ENCODE measurements at regions not wholly inside any gene's neighbourhood (a gene's known extent, or its start where the extent isn't known, plus 50 kb on each side); places are given as distances from the start of the nearest gene placed in this dataset.

- Histone ChIP-seq H3K36me3 (ENCODE audit: control insufficient read depth in 2 of 3, insufficient read depth in 3 of 3, low read length in 3 of 3) (no peaks in the 10 kb centered on the region), H3K4me1 (ENCODE audit: control insufficient read depth in 2 of 3, insufficient read depth in 2 of 3, low read depth in 1 of 3, low read length in 3 of 3) (no peaks in the 10 kb centered on the region), H3K27ac (ENCODE audit: low read depth in 2 of 2, low read length in 2 of 2) (no peak overlapping the region), H3K9me3 (ENCODE audit: control insufficient read depth in 2 of 3, insufficient read depth in 1 of 3, low read length in 3 of 3) (no peaks in the 10 kb centered on the region), H3K4me3 (ENCODE audit: low read length in 3 of 3) (no peak overlapping the region), H3K9ac (ENCODE audit: low read length in 3 of 3) (no peak overlapping the region), H3K27me3 (ENCODE audit: control insufficient read depth, insufficient read depth, low read length) (no peaks in the 10 kb centered on the region)
- FAIRE-seq = no peak
- TF ChIP-seq CTCF (IDR thresholded peaks at IDR 0.05; ENCODE audit: borderline replicate concordance, extremely low read depth, insufficient read depth) = no peak
- no peak for DNase-seq
- intact Hi-C loops (cut with DNase I) = no loop called here
Observed at GRCh38 chr2:116074161-116074560, 1631.7 kb downstream of the DPP10 start.

GRCh38 chr2:116088236-116088635, 1645.8 kb downstream of the DPP10 start:
- intact Hi-C loops (cut with DNase I) = no loop called here
- Histone ChIP-seq H3K27me3 (ENCODE audit: control insufficient read depth, insufficient read depth, low read length) (no peaks in the 10 kb centered on the region), H3K9me3 (ENCODE audit: control insufficient read depth in 2 of 3, insufficient read depth in 1 of 3, low read length in 3 of 3) (no peaks in the 10 kb centered on the region), H3K9ac (ENCODE audit: low read length in 3 of 3) (no peak overlapping the region), H3K27ac (ENCODE audit: low read depth in 2 of 2, low read length in 2 of 2) (no peak overlapping the region), H3K4me1 (ENCODE audit: control insufficient read depth in 2 of 3, insufficient read depth in 2 of 3, low read depth in 1 of 3, low read length in 3 of 3) (no peaks in the 10 kb centered on the region), H3K4me3 (ENCODE audit: low read length in 3 of 3) (no peak overlapping the region), H3K36me3 (ENCODE audit: control insufficient read depth in 2 of 3, insufficient read depth in 3 of 3, low read length in 3 of 3) (no peaks in the 10 kb centered on the region)
- FAIRE-seq = no peak
- no peak for DNase-seq
- no peak for TF ChIP-seq CTCF (IDR thresholded peaks at IDR 0.05; ENCODE audit: borderline replicate concordance, extremely low read depth, insufficient read depth)

- no peak for TF ChIP-seq CTCF (IDR thresholded peaks at IDR 0.05; ENCODE audit: borderline replicate concordance, extremely low read depth, insufficient read depth)
- Histone ChIP-seq H3K36me3 (ENCODE audit: control insufficient read depth in 2 of 3, insufficient read depth in 3 of 3, low read length in 3 of 3) (no peaks in the 10 kb centered on the region), H3K27me3 (ENCODE audit: control insufficient read depth, insufficient read depth, low read length) (no peaks in the 10 kb centered on the region), H3K9me3 (ENCODE audit: control insufficient read depth in 2 of 3, insufficient read depth in 1 of 3, low read length in 3 of 3) (no peaks in the 10 kb centered on the region), H3K4me1 (ENCODE audit: control insufficient read depth in 2 of 3, insufficient read depth in 2 of 3, low read depth in 1 of 3, low read length in 3 of 3) (no peaks in the 10 kb centered on the region), H3K4me3 (ENCODE audit: low read length in 3 of 3) (no peak overlapping the region), H3K27ac (ENCODE audit: low read depth in 2 of 2, low read length in 2 of 2) (no peak overlapping the region), H3K9ac (ENCODE audit: low read length in 3 of 3) (no peak overlapping the region)
- FAIRE-seq (no peak), DNase-seq (no peak)
- intact Hi-C loops (cut with DNase I) = no loop called here
Observed at GRCh38 chr2:116094196-116094595, 1651.8 kb downstream of the DPP10 start.

- TF ChIP-seq CTCF (IDR thresholded peaks at IDR 0.05; ENCODE audit: borderline replicate concordance, extremely low read depth, insufficient read depth) = no peak
Observed at GRCh38 chr2:116095636-116096035, 1653.2 kb downstream of the DPP10 start.

More at GRCh38 chr2:116095636-116096035, 1653.2 kb downstream of the DPP10 start:
- Histone ChIP-seq H3K9ac (ENCODE audit: low read length in 3 of 3) (no peak overlapping the region), H3K9me3 (ENCODE audit: control insufficient read depth in 2 of 3, insufficient read depth in 1 of 3, low read length in 3 of 3) (no peaks in the 10 kb centered on the region), H3K36me3 (ENCODE audit: control insufficient read depth in 2 of 3, insufficient read depth in 3 of 3, low read length in 3 of 3) (no peaks in the 10 kb centered on the region), H3K27me3 (ENCODE audit: control insufficient read depth, insufficient read depth, low read length) (no peaks in the 10 kb centered on the region), H3K4me1 (ENCODE audit: control insufficient read depth in 2 of 3, insufficient read depth in 2 of 3, low read depth in 1 of 3, low read length in 3 of 3) (no peaks in the 10 kb centered on the region), H3K27ac (ENCODE audit: low read depth in 2 of 2, low read length in 2 of 2) (no peak overlapping the region), H3K4me3 (ENCODE audit: low read length in 3 of 3) (no peak overlapping the region)
- intact Hi-C loops (cut with DNase I) = no loop called here
- no peak for DNase-seq
- FAIRE-seq = no peak

Measured in kidney (tissue), 13 donors.